GM12872 (cell line): ENCODE measurements at regions not wholly inside any gene's neighbourhood (a gene's known extent, or its start where the extent isn't known, plus 50 kb on each side); places are given as distances from the start of the nearest gene placed in this dataset.

ENCODE experiments used
- TF ChIP-seq, protein P1 (sequence below): IDR thresholded peaks from 3 replicates; pipeline ENCODE4 v1.5.1; 2011; ENCODE audit warnings: low read depth, mild to moderate bottlenecking, low read length, moderate library complexity; ENCODE audit not compliant: insufficient read depth

DNA sequence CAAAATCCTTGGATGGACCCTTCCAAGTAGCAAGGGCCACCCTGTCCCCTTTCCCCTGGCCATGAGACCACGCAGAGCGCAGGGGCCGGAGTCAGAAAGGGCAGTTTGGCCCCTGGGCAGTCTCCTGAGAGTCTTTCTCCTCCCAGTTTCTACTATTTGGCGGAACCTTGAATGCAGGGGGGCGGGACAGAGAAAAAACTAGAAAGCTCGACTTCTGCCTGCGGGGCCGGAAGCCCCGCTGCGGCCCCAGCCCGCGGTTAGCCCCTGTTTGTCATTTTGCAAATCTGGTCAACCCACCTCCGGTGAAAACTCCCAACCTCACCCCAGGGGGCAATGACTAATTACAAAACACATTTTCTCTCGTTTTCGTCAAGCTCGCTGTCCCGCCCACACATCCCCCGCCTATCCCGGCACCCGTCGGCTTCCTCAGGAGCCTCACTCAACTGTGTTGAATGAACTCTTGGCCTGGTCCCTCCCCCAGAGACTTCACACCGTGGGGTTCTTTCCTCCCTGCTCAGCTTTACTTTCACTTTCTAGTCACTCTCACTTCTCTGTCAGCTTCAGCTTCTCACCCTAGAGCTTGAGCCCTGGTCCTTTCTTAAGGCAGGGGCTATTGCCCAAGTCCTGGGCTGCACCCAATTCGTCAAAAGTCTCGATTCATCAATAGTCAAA is 66.7 kb downstream of the IRF2BPL start:
- TF ChIP-seq, protein P1, sequence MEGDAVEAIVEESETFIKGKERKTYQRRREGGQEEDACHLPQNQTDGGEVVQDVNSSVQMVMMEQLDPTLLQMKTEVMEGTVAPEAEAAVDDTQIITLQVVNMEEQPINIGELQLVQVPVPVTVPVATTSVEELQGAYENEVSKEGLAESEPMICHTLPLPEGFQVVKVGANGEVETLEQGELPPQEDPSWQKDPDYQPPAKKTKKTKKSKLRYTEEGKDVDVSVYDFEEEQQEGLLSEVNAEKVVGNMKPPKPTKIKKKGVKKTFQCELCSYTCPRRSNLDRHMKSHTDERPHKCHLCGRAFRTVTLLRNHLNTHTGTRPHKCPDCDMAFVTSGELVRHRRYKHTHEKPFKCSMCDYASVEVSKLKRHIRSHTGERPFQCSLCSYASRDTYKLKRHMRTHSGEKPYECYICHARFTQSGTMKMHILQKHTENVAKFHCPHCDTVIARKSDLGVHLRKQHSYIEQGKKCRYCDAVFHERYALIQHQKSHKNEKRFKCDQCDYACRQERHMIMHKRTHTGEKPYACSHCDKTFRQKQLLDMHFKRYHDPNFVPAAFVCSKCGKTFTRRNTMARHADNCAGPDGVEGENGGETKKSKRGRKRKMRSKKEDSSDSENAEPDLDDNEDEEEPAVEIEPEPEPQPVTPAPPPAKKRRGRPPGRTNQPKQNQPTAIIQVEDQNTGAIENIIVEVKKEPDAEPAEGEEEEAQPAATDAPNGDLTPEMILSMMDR = no peak

DNA sequence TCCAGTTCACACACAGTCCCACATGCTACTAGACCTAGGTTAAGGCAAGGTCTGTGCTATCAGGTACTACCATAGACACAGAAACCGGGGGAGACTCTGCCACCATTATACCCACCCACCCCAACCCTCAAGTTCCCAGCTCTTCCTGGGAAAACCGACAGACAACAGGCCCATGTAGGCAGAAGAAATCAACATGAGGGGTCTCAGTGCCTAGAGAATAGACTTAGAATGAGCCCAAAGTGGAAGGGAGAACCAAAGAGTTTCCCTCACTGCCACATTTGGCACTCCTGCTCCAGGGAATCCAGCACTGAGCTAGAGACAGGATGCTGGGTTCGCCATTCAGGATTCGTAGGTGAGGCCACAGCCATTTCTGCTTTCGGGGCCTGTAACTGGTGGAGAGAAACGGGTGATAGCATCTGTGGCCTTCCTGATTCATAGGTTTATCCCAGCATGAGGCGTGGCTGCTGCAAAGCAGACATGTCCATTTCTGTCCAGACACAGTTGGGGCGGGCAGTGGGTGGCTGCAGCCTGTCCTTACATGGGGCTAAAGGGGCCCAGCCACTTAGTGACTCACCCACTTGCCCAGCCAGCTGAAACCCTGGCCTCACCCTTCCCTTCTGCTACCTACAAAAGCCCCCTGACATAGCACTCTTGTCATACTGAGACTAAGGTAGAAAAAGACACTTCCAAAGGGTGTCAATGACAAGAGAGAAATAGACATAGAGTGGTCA is 69.4 kb downstream of the IRF2BPL start:
- TF ChIP-seq, protein P1 = no peak

DNA sequence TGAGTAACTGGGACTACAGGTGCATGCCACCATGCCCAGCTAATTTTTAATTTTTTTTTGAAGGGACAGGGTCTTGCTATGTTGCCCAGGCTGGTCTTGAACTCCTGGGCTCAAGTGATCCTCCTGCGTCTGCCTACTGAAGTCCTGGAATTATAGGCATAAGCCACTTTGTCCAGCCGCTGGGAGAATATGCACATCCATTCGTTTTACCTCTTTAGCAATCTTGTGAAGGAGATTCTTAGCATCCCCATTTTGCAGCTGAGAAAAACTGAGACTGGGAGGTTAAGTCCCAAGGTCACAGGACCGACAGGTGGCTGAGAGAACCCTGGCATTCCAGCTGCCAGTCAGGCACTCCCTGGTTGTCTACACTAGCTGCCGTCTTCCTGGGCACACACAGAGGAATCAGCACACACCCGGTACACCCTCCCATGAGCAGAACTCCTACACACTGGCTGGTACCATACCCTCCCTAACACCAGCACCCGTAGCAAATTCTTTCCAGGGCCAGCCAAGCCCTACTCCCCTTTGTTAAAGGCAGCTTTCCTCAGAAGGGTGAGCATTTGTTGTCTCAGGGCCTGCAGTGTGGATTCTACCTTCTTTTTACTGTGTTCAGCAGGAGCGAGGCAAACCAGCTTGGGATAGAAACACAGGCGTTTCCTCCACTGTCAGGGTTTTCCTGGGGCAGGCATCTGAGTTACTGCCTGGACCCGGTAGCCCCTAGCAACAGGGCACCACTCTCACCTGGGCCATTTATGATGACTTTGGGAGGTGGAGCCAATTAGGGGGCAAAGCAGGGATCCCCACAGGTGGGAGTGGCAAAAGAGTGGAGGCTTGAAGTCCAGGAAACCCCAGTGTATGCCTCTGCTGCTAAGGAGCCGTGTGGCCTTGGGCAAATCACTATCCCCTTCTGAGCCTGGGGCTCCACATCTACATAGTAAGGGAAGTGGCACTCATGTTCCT is 70.2 kb downstream of the IRF2BPL start:
- TF ChIP-seq, protein P1 = no peak

DNA sequence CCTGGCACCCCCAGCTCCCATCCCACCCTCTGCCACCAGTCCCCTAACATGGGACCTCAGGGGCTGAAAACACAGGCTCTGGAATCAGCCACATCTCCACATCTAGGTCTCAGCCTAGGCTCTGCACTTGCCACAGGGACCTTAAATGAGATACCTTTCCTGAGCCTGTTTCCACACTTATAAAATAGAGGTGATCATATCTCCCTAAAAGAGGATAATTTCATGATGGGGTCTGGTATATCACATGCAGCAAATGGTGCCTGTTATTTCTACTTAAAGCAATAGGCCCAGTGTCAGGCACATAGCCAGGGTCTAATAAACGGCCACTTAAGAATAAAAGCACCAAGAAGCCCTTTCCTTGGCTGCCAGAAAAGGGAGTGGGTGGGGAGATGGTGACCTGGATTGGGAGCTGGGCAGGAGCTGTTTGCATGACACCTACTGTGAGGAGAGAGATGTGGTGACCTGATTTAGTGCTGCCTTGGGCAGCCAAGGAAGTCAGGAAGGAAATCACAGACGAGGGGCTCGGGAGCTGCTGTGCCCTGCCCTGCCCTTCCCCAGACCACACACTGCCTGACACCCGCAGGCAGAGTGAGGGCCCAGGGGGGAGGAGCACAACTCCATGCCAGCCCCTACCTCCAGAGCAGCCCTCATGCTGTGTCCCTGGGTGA is 71.2 kb downstream of the IRF2BPL start:
- TF ChIP-seq, protein P1 = no peak

DNA sequence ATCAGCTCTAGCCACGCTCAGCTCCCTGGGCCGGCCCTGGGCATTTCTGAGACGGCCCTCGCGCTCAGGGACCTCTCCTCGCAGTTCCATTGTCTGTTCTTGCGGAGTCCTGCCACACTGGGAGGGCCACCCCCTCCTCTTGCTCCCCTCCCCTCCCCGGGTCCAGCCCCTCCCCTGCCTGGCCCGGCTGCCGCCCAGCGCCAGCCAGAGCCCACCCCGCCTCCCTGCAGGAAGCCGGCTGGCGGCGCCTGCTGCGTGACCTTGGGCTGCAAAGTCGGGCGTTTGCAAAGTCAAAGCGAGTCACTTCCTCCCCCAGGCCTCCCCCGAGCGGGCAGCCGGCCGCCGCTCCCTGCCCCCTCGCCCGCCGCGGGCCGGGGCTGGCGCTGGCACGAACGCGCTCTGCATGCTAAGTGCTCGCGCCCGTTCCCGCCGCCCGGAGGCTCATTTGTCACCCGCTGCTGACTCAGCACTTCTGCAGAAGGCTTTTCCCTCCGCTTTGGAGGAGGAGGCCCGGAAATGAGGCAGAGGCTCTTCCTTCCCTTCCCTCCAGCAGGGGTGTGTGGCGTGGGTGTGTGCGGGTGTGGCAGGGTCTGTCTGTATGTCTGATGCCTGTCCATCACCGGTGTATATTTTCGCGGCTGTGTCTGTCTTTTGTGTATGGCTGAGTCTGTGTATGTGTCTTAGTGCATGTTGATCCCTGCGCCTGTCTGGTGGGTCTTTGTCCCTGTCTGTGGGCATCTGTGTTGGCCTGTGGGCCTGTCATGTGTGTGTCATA is 72.0 kb downstream of the IRF2BPL start:
- TF ChIP-seq, protein P1 = no peak

DNA sequence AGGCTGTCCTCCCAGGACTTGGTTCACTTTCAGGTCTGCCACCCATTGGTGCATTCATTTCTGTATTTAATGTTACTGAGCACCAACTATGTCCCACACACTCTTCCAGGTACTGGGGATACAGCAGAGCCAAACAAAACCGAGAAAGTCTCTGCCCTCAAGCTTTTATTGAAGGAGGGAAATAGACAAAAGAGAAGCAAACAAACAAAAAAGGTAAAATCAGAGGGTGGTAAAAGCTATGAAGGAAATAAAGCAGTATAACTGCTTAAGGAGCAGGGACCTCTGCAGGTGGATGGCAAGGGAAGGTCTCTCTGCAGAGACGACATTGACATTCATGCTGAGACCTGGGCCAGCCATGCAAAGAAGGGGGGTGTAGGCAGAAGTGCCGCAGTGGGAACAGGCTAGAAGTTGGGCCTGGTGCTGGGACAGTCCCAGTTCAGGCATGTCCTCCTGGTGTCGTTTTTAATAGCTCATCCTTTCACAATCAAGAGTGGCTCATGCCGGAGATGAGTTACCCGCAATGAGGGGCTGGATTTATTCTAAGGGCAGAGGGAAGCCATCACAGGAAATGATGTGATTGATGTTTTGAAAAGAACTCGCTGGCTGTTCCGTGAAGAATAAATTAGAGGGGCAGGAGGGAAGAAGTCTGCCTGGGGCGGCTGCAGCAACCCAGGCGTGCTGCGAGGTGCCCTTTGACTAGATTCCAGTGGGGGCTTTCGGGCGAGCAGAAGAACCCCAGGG is 72.8 kb downstream of the IRF2BPL start:
- TF ChIP-seq, protein P1 = no peak
